ENCODE measurements at regions not wholly inside any gene's neighbourhood (a gene's known extent, or its start where the extent isn't known, plus 50 kb on each side); places are given as distances from the start of the nearest gene placed in this dataset.
"Not testable (repeated sequence)": the region's sequence is repeated elsewhere in the genome, so short reads cannot be mapped to it uniquely, and the experiment has no call there.

DNA sequence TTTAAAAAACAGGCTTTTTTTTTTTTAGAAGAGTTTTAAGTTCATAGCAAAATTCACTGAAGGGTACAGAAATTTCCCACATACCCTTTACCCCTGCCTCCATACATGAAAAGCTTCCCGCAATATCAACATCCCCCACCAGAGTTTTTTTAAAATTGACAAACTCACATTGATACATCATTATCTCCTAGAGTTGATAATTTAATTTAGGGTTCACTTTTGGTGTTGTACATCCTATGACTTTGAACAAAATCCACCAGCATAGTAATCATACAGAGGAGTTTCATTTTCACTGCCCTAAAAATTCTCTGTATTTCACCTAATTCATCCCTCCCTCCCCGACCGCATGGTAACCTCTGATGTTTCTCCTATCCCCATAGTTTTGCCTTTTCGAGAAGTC, 53.6 kb upstream of the KCNK2 start:
- no peak for DNase-seq (ENCODE audit: insufficient read length)
- FAIRE-seq = no peak
- TF ChIP-seq POLR2A (IDR thresholded peaks at IDR 0.05; ENCODE audit: low read depth, low read length) (no peak), TAF1 (IDR thresholded peaks at IDR 0.05; ENCODE audit: borderline replicate concordance, low read depth, low read length) (no peak), POLR2AphosphoS5 (IDR thresholded peaks at IDR 0.05; ENCODE audit: low read depth, low read length) (no peak)

DNA sequence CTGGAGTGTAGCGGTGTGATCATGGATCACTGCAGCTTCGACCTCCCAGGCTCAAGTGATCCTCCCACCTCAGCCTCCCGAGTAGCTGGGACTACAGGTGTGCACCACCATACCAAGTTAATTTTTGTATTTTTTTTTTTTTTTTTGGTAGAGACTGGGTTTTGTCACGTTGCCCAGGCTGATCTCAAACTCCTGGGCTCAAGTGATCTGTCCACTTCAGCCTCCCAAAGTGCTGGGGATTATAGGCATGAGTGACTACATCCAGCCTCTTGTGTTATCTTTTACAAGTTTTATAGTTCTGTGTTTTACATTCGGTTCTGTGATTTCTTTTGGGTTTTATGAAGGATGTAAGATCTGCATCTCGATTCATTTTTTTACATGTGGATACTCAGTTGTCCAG, 52.0 kb upstream of the KCNK2 start:
- not testable (repeated sequence) for DNase-seq (ENCODE audit: insufficient read length); FAIRE-seq

DNA sequence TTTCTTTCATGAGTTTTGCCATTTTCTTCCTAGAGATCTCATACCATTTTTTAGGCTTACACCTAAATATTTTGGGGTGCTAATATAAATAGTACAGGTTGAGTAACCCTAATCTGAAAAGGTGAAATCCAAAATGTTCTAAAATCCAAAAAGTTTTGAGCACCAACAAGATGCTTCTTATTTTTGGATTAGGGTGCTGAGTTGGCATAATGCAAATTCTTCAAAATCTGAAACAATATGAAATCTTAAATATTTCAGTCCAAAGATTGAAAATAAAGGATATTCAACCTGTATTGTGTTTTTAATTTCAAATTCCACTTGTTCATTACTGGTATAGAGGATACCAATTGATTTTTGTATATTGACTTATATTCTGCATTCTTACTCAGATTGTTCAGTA, 51.1 kb upstream of the KCNK2 start:
- no peak for DNase-seq (ENCODE audit: insufficient read length)
- TF ChIP-seq POLR2AphosphoS5 (IDR thresholded peaks at IDR 0.05; ENCODE audit: low read depth, low read length) (no peak), POLR2A (IDR thresholded peaks at IDR 0.05; ENCODE audit: low read depth, low read length) (no peak), TAF1 (IDR thresholded peaks at IDR 0.05; ENCODE audit: borderline replicate concordance, low read depth, low read length) (no peak)
- FAIRE-seq = no peak
